SIG-M5 treated with dmso at 0.1 percent for 504 hours (cell line): ENCODE measurements at regions not wholly inside any gene's neighbourhood (a gene's known extent, or its start where the extent isn't known, plus 50 kb on each side); places are given as distances from the start of the nearest gene placed in this dataset.

Experiments used
- DNase-seq: peaks from one replicate; lab custom pipeline; 2025; ENCODE audit not compliant: unreplicated experiment; lab: John Stamatoyannopoulos, UW

DNA sequence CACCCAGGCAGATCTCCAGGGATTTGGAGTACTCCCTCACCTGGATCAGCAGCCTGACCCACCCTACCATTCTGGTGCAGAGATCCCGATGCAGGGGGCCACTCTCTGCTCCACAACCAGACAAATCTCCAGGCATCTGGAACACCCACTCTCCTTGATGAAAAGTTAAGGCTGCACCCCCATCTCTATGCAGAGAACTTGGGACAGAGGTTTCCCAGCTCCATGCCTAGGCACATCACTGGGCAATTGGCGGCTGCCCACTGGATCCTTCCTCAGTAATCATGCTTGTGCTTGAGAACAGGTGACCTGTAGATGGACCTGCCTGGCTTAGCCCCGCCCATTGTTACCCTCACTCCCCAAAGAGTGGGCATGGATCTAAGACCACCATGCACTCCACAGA lies 624.9 kb downstream of the CBLN2 start:
- no peak for DNase-seq

DNA sequence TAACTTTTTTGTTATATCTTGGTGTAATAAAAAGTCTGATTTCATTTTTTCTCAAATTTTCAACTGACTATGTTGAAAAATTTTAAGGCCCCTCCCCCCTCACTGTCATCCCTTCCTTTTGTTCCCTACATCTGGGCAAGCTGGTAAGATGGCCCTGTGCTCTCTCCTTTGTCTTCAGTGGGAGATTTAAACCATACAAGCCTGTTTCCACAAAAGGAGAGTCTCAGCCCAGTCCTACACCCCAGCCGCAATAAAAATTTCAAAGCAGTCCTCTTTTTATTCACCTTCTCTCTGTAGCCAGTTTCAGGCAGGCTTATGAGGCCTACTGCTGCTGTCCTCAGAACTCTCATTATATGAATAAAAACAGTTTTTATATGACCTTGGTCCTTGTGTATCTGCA lies 630.5 kb downstream of the CBLN2 start:
- DNase-seq: no peak

DNA sequence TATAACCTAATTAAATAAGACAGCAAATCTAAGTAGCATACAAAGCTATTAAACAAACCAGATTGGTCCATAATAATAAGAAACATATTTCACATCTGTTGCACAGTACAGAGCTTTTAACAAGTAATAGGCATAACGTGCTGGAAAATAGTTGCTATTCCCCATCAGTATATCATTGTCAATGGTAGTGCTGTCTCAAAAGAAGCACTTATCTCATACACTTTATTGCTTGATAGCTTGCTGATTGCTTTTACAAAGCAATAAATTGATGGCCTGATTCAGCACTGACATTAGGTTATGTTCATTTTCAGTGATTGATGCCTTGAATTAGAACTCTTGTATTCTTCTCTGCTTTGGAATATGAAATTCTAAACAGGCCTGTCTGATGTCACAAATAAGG lies 641.7 kb downstream of the CBLN2 start:
- DNase-seq: no peak

DNA sequence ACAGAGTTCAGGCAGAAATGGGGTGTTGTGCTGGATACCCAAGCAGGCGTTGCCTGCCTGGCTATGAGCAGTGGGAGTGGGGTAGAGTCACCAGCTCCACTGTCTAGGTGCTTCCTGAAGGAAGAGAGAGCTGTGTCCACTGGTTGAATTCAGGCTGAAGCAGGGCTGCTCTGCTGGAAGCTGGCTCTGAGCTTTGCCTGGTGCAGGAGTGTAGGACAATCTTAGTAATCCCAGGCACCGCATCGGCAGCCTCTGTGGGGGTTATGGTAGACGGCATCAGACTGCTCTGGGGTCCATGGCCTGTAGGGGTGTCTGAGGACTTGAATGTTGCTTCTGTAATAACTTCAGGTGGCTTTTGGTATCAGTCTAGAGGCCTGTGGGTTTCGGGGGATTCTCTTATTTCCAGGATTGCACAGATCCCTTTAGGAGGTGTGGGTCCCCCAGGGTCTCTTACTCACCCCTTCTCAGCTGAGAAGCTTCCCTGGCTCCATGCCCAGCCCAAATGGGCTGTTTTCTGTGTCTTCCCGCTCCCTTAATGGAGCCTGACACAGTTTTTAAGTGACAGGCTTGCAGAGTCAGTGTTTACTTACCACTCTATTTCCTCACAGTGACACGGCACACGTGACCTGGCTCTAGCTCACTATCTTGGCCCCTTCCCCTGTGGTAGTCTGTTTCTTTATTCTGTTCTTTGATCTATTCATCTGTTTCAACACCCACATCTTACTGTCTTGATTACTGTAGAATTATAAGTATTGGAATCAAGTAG lies 644.3 kb downstream of the CBLN2 start:
- DNase-seq: no peak

DNA sequence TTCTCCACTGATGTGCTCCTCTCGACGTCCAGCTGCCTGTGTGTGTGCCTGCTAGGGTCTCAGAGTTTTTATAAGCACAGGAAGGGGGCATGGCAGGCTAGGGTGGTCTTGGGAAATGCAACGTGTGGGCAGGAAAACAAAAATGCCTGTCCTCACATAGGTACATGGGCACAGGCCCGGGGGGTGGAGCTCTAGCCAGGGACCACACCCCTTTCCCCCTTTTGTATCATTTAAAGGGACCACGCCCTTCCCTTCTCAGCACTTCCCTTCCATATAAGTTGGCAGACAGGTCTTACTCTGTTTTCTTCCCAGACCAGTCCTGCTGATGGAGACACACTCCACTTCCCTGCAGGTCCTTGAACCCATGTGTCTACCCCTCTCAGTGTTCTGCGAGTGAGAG lies 645.0 kb downstream of the CBLN2 start:
- DNase-seq: no peak

DNA sequence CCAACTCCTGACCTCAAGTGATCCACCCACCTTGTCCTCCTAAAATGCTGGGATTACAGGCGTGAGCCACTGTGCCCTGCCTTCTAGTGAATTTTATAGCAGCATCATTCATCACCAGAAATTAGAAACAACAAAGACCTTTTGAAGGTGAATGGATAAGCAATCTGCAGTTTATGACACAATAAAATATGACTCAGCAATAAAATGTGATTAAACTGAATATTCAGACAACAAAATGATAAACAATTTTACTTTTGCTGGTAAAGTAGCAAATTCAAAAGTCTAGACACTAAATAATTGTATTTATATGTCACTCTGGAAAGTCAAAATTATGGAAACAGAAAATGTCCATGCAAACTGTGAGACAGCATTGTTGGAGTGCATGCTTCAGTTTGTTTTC lies 656.6 kb downstream of the CBLN2 start:
- DNase-seq: no peak

DNA sequence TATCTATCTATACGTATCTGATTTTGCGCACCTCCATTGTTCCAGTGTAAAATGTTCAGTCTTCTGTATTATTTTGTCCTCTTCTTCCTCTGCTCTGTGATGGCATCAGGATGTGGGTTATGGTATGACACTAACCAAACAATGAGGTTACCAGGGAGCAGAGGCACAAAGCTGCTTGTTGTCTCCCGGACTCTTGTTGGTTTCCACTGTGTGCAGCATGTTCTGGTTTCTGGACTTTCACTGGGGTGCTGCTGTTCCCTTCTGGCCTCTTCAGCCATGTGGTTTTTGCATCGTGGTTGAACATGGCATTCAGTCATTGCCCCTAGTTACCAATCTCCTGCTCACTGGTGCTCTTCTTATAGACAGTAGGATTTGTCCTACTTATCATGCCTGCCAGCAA lies 665.9 kb downstream of the CBLN2 start:
- DNase-seq: no peak

DNA sequence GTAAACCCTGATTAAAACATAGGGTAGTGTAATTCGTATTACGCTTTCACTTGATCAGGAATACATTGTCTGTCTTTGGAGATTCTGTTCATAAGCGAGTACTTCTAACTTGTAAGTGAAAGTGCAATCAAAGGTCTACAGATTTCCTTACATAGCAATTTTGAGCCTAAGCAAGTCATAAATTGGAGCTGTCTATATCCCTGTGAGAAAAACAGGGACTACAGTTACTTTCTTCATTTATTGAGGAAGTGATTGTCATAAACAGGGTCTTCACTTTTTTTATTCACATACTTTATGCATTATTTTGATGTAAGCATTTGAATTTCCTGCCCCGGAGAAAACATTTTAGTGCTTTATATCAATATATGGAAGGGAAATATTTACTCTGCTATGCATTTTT lies 670.4 kb downstream of the CBLN2 start:
- DNase-seq: no peak

DNA sequence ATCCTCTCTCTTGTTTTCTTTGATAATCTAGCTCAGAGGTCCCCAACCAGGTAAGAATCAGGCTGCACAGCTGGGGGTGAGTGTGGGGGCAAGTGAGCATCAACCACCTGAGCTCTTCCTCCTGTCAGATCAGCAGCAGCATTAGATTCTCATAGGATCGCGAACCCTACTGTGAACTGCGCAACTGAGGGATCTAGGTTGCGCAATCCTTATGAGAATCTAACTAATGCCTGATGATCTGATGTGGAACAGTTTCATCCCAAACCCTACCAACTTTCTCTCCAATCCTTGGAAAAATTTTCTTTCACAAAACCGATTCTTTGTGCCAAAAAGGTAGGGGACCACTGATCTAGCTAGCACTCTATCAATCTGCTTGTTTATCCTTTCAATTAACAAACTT lies 678.3 kb downstream of the CBLN2 start:
- no peak for DNase-seq

DNA sequence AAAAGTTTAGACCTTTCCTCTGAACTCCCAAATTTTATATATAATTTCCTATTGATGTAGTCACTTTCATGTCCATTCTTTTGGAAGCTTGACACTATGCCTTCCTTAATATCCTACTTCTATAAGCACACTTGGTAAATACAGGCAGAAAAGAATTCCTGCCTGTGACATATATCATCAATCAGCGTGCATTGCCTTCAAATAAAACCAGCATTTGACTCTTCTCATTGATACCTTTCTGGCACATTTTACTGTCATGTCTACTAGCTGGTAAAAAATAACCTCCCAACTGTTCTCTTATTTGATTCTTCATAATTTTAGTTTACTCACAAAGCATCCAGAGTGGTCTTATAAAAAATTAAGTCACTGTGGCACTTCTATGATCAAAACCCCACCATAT lies 693.5 kb downstream of the CBLN2 start:
- no peak for DNase-seq

DNA sequence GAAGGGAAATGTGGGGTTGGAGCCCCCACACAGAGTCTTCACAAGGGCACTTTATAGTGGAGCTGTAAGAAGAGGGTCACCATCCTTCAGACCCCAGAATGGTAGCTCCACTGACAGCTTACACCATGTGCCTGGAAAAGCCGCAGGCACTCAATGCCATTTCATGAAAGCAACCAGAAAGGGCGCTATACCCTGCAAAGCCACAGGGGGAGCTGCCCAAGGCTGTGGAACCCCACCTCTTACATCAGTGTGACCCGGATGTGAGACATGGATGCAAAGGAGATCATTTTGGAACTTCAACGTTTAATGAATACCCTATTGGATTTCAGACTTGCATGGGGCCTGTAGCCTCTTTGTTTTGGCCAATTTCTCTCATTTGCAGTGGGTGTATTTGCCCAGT lies 694.7 kb downstream of the CBLN2 start:
- no peak for DNase-seq

DNA sequence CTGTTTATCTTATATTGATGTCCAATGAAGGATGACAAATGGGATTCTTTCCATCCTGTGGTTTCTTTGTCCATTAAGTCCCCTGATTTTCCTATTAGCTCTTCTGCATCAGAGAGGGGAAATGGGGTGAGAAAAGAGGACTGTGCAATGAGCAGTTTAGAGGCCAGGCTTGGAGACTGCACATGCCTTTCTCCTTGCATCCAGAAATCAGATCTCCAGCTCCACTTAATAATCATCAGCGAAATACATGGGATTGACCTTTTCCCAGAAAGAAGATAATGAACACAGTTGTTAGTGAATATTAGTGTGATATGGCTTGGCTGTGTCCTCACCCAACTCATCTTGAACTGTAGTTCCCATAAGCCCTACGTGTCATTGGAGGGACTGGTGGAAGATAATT lies 697.4 kb downstream of the CBLN2 start:
- no peak for DNase-seq

DNA sequence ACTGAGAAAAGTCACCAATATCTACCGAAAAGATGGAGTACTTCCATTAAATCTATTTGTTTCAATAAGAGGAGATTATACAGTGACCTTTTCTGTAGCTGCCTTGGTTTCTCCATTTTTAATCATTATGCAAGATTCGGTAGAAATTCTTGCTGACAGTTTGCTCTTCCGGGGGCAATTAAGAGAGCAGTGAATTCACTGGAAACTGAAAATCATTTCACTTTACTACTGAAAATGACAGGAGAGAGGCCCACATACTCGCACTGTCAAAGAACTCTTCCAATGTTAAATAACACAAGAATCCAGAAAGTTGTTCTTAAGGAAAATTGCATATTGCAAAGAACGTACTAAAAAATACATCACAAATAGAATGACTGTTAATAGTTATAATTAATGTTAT lies 699.3 kb downstream of the CBLN2 start:
- no peak for DNase-seq

DNA sequence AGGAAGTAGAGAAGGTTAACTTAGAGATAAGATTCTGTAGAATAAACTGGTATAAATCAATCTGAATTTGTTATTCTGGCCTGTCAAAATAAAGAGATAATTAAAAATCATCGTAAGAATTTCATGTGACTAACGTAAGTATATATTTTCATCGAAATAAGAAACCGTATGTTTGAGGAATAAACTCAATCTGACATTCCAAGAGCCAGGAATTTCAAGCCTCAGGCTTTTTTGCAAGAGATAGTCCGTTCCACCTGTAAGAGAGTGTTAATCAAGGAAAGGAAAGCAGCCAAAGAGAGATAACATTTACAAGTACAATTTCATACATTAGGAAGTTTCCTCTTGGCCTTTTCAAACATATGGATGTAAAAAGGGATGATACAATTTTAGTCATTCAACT lies 701.5 kb downstream of the CBLN2 start:
- DNase-seq: no peak

DNA sequence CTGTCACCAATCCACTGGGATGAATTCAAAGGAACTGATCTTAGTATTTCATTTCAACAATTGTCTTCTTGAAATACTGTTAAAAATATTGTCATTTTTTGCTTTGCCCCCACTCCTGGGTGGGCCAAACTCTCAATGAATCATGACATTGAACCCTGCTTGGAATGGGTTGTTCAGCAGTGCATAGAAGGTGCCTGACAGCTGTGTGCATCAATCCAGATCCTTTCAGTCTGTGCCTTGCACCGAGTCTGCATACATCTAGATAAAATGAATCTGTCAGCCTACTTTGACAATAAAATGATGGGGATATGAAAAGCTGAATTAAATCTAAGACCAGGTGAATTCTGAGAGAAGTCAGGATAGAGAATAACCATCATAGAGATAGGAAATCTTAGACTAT lies 706.6 kb downstream of the CBLN2 start:
- DNase-seq: no peak

DNA sequence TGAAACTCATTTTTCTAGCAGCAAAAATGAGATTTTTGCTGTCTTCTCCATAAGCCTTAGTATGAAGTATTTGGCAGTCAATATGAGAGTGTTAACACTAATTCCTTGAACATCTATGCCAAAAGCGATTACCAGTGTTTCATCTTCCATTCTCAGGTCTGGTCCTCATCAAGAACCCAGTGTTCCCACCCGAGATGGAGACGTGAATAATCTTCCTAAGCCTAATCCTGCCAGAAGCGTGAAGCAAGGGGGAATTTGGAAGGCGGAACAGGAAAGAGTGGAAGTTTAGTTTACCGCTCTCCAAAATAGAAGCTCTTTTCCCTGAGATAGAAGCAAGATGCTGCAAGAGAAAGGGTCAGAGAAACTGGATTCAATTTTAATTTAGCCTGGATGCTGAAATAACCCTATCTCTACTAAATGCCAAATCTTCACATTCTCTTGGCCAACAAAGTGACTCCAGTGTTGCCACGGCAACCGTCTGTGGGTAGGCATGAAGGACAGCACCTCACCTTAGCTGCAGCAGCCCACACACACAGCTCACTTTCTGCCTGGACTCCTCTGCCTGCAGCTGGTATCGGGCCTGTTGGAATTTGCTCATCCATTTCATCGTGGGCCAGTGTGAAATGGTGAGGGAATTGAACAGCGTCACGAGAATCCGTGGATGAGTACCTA lies 711.1 kb downstream of the CBLN2 start:
- DNase-seq: no peak

DNA sequence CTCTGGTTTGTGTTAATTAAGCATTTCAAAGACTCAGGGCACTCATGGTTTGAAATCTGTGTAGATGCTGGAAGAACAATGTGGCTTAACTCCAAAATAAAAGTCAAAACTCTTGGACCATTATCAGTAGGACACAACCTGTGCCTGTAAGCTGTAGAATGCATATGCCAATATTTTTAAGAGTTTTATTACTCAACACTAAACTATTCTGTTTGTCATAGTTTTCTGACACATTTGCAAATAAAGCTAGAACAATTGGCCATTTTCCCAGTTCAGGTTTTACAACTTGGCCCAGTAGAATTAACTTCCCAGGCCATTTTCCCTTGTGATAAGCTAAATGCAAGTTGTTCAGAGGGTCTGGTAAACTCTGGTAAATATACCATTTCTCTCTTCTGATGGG lies 713.1 kb downstream of the CBLN2 start:
- DNase-seq: no peak

DNA sequence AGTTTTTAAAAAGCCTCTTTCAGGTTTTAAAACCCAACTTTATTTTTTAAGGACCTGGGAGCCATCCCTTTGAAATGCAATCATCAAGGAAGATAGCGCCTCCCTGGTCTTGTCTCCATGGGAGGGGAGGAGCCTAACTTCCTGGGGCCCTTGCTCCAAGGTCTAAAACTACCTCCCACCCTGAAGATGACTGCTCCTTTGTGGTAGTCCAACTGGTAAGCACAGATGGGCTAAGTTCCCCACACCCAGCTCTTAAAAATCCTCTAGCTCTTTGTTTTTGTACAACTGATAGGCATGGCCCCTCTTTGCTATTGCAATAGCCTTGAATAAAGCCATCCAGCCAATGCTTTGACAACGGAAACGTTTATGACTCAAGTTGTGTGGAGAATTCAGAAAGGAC lies 716.8 kb downstream of the CBLN2 start:
- no peak for DNase-seq

DNA sequence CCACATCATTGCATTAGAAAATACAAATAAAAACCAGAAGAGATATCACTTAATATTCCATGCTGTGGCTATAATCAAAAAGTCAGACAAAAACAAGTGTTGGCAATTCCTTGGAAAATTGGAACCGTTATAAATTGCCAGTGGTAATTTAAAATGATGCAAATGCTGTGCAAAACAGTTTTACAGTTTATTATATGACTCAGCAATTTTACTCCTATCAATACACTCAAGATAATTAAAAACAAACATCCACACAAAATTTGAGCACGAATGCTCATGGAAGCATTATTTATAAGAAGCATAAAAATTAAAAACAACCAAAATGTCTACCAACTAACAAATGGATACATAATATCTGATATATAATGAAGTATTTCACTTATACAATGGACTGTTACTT lies 728.8 kb downstream of the CBLN2 start:
- DNase-seq: no peak

DNA sequence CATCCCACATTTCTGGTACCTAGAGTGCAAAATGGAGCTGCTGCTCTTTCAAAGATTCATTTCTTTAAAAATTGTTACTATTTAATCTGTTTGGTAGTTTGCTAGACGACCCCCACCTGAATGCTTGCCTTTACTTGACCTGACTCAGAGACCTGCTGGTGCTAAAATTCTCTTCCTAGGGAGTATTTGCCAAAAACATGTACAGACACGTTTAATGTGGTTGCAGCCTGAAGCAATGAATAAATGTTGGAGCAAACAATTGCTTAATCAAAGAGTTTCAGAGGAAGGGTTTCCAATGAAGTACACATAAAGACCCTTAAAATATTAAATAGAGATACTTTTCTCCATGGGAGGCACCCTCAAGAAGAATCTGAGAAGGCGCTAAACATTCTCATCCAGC lies 734.4 kb downstream of the CBLN2 start:
- no peak for DNase-seq

DNA sequence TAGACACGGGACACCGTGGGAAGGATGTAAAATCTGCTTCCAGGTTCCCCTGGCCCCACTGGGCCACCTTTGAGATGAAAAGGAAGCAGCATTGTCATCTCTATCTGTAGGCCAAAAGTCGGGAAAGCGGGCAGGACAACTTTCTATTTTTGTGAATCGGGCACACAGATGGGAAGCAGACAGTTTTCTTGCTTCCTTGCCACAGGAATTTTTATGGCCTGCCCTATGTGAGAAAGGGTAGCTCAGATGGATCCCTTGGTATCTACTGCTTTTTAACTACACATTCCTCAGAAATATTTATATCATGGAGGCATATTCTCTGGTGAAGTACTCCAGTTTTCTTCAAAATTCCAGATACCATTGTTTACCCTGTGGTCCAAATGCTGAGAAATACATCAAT lies 735.5 kb downstream of the CBLN2 start:
- no peak for DNase-seq

DNA sequence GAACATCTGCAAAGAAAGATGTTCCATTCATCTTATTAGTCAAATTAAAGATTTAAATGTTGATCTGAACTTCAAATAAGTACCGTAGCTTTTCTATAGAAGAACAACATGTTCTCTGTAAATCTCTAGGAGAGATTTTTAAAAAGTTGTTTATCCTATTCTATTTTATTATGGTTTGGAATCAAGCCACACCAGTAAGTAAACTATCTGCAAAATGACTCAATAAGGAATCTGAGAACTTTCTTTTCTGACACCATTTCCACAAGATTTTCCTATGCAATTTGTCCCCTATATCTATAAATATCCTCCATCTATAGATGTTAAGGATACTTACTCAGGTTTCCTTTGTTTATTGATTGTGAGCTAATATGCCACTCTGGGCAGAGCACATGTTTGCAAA lies 736.6 kb downstream of the CBLN2 start:
- DNase-seq: no peak
